NAMALWA (cell line): ENCODE measurements at regions not wholly inside any gene's neighbourhood (a gene's known extent, or its start where the extent isn't known, plus 50 kb on each side); places are given as distances from the start of the nearest gene placed in this dataset.

ENCODE experiments used
- DNase-seq: peaks from one replicate; pipeline ENCODE4 v3.0.0-alpha.2; 2015; ENCODE audit warnings: low spot score

DNA sequence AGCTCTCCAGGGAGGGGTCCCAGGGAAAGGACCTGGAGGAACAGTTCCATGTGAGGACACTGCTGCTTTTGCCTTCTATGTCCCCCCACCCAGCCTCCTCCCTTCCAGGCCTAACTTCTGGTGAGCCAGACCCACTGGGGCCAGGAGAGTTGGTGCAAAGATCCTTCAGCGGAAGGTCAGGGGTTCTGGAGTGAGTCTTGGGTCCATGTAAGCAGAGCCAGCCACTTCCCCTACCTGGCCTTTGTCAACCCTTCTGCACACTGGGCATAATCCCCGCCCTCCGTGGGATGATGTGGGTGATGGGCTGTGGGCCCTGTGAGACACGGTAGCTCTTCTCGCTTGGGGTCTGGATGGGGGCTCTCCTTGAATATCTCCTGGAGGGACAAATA, 76.9 kb downstream of the RHOB start:
- no peak for DNase-seq

- DNase-seq = peak; percentile 33
Observed at GRCh38 chr2:20524412-20525040, 77.7 kb downstream of the RHOB start.

GRCh38 chr2:20525041-20526035, 78.5 kb downstream of the RHOB start:
- peak; percentile 5 for DNase-seq

DNA sequence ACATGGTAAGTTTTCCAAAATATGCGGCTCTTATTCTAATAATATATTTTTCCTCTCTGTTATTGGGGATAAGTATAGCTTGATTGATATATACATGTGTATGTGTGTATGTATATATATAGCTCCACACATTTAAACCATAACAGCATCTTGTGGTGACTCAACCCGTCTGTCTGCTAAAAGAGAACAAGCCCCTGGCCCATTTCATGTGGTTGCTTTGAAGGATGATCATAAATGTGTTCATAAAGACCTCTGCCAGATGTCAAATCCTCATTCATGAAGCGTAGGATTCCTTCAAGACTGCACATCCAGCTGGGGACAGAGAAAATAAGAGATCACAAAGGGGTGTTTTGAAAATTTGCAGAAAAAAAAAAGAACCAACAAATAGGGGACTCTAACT, 79.3 kb downstream of the RHOB start:
- no peak for DNase-seq

DNA sequence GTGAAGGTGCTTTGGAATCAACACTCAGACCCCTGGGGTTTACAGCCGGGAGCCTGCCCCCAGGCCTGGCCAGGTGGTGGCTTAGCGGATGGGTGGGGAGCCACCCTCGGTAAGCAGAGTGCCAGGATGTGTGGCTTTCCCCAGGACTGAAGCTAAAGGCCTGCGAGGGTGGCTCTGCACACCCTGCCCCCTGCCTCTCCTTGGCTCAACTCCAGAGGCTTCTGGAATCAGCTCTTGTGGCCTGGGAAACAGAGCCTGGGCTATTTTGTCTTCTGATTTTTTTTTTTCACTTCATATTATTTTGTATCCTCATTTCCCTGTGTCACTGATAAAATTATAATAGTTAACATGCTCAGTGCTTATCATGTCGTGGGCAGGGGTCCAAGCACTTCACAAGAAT, 79.8 kb downstream of the RHOB start:
- DNase-seq = no peak

DNA sequence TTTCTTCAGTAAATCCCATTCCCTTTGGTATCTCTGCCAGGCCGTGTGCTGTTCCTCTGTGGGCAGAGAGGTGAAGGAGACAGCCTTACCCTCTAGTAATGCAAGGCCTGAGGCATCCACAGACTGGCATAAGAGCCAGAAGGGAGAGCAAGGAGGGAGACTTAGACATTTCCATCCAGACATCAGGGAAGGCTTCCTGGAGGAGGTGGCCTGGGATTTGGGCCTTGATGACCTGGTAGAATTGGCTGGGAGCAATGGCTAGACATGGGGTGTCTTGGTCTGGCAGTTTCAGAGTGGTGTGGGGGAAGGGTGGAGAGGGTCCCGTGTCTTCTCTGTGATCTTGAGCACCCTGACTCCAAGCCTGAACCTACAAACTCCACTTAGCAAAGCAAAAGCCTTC, 81.8 kb downstream of the RHOB start:
- DNase-seq = no peak

DNA sequence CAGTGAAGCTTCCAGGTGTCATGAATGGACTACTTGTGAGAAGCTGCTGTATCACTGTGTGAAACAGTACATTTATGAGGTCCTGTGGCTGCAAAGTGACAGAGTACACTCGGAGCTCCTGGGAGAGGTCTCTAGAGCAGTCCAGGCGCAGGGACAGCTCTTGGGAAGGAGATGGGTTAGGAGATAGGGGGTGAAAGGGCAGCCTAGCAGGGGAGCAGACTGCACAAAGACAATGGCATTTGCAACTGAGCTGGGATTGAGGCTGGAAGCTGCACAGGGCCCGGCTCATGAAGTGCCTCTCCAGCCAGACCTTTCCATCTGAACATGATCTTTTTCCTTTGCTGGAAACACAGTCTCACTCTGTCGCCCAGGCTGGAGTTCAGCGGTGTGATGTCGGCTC, 83.6 kb downstream of the RHOB start:
- DNase-seq = no peak

DNA sequence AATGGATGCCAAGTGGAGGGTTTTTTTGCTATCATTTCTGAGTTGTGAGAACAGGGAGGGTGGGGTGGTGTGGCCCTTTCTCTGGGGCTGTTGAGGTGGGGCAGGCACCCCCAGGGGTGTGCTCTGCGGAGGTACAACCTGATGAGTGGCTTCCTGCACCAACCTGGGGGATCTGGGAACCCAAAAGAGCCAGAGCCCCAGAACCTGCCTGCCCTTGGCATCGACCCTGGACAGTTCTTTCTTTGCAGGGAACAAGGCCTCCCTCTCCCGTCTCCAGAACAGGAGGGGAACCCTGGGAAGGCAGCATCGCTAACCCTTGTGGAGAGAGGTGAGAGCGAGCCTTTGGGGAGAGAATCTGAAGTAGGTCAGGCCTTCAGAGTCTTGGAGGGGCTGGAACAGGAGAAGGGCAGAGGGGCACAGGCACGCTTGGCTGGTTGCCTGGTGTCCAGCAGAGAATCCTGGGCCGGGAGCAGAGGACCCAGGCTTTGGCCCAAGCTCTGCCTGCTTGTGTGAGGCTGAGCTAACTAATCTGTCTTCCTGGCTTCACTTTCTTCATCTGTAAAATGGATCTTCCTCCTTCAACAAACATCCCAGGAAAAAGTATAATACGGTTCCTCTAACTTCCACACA, 84.9 kb downstream of the RHOB start:
- DNase-seq = no peak

DNA sequence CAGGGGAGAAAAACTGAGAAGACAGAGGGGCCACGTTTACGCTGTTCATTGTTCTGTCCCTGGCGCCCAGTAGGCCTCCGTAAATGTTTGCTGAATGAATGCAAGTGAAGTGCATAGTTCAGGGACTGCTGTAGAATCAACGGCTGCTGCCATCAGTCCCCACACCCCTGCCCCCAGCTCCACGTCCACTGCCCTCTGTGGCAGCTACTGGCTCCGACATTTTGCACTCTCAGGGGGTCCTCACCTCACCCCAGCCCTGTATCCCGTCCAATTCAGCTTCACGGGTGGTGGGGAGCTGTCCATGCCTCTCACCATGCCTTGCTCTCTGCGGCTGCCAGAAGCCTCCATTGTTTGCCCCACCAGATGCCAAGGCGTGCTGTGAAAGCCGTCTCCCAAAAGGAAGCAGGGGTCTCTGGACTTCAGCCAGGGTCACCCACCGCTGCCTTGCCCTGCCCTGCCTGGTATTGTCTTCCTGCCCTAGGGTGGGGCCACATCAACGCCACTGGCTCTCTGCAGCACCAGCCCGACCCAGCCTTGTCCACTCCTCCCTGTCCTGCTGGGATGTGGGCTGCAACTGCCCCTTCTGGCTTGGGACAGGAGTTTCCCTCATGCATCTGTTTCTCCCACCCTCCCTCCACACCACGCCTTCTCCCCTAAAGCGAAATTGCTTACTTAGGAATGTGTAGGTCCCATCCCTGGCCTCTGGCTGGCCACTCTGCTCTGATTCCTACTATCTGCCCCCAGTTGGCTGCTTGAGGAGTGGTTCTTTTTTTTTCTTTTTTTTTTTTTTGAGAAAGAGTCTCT, 86.0 kb downstream of the RHOB start:
- DNase-seq = no peak

DNA sequence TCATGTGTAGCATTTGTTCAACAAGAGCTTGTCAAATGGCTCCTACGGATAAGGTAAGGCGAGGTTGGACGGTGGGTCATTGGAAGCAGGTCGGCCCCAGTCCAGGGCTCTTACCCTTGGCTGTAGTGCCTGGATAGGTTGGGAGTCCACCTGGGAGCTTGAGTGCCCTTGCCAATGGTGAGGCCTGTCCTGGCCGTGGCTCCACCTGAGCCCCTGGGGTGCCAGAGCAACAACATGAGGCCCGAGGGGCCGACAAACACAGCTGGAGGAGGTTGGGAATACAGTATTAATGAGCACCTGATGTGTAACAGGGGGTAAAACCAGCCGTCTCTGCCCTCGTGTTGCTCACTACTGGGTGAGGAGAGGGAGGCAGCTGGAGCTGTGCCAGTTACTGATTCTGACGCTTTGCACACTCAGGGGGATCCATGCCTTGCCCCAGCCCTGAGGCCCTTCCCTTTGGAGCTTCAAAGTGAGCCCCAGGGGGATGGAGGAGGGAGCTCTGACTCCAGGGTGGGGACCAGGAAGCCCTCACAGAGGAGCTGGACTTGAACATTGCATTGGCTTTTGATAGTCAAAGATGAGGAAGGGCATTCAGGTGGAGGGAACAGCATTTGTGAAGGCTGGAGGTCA, 87.2 kb downstream of the RHOB start:
- no peak for DNase-seq

DNA sequence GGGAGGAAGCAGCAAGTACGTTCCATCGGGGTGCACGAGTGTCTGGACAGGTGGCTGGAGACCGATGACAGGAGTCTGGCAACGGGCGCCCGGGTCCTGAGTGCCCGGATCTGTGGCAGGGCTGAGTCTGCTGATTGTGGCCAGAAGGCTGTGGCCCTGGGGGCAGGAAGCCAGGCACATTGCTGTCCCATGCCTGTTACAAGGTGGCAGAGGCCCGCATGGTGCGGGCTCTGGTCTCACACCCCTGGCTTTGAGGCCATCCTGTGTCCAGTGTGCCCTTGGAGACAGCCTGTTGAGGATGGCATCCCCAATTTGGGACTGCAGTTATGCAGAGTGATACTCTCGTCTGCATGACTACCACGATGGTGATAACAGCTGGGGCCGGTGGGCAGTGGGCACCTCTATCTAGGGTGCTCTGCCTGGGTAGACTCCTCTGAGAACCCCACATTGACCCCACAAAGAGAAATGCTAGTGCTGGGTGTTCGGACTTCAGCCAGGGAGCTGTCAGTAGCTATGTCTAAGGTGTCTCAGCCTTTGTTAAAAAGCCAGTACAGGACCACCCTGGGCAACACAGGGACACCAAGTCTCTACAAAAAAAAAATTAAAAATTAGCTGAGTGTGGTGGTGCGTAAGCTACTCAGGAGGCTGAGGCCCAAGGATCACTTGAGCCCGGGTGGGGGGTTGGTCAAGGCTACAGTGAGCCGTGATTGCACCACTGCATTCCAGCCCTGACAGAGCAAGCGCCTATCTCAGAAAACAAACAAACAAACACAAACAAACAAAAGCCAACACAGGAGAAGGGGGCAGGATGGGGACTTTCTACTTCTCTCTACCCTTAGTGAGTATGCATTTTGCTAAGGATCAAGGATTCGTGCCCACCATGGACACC, 88.3 kb downstream of the RHOB start:
- no peak for DNase-seq

DNA sequence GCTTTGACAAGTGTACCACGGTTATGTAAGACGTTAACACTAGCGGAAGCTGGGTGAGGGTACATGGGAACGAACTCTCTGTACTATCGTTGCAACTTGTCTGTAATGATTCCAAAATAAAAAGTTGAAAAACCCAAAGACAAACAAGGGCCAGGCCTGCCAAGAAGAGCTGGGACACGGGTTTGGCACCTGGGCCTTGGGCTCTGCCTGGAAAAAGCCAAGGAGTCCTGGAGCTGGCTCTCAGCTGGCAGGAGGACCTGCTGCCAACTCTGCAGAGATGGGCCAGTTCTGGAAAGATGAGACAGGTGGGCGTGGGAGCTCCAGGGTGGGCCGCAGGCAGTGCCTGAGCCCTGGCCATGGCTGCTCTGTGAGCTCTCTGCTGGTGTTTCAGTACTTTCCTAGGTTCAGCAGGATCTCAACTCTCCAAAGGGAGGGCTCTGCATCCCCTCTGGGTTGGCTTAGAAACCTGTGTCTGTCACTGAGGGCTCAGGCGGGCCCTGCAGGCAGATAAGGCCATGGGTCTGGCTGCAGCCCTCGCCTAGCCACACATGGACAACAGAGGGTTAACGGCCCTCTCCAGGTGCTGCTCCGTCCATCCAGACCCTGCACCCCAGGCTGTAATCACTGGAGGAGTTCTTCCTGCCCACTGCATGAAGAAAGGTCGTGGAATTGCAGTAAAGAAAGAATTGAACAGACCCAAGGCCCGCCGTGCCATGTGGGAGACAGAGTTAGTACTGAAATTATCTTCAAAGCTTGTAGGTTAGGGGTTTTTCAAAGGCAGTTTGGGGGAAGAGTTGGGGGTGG, 89.9 kb downstream of the RHOB start:
- DNase-seq = no peak

- DNase-seq = no peak
Observed at GRCh38 chr2:20537423-20538307, 90.8 kb downstream of the RHOB start.

GRCh38 chr2:20538308-20539132, 91.6 kb downstream of the RHOB start:
- DNase-seq = no peak

DNA sequence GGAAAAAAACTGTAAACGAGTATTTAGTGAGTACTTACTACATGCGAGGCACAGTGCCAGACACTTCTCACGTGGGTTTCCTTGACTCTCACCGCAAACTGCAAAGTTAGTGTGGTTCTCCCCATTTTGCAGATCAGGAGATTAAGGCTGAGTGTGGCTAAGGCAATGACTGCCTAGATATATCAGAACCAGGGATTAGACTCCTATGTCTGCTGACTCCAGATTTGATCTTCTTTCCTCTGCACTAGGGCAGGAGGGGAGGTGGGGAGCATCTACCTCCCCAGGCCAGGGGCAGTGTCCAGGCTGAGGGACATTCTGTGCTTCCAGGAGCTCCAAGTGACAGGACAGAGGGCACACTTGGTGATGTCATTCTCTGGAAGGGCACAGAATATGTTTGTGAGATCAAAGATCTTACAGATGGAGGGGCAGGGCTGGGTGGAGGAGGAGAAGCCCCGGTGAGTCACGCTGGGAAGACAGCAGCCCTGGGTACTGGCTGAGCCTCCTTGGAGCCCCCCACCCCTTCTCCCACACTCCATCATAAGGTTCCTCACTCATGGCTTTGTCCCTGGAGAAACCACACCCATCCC, 92.4 kb downstream of the RHOB start:
- no peak for DNase-seq

GRCh38 chr2:20539776-20540586, 93.1 kb downstream of the RHOB start:
- DNase-seq = no peak
